Naive thymus-derived CD4-positive, alpha-beta T cell (primary cell): ENCODE measurements at regions not wholly inside any gene's neighbourhood (a gene's known extent, or its start where the extent isn't known, plus 50 kb on each side); places are given as distances from the start of the nearest gene placed in this dataset.

Experiments used
- ATAC-seq: fragments of 150-1000 bp; cut with Tn5 transposase; 2 replicates; pipeline ENCODE4 v1.10.0; 2021; ENCODE audit warnings: mild to moderate bottlenecking, moderate library complexity
- CTCF ChIA-PET: fragments of 350-600 bp; sonication (Branson Sonifier 250); formaldehyde crosslinking; loops from one replicate; lab custom pipeline; 2021; ENCODE audit warnings: antibody characterized with exemption; lab: Charles Lee
- POLR2A ChIA-PET: fragments of 350-600 bp; sonication (Branson Sonifier 250); formaldehyde crosslinking; loops from one replicate; lab custom pipeline; 2021; ENCODE audit warnings: antibody characterized with exemption, inconsistent platforms; lab: Charles Lee
- DNase-seq, 9 donors: peaks; one replicate each; pipeline versions ENCODE4 v3.0.0 to v3.0.0-alpha.2; 2020 to 2022; ENCODE audit warnings: mixed read lengths in 1 of 9
- H3K27ac ChIP-seq: one replicate; pipeline ENCODE4 v1.7.0; 2013; ENCODE audit warnings: mild to moderate bottlenecking, low read depth, low read length, moderate library complexity
- H3K27me3 ChIP-seq, 2 donors: one replicate each; pipeline ENCODE4 v1.7.0; 2013; ENCODE audit warnings: low read length in 2 of 2, mild to moderate bottlenecking in 2 of 2, moderate library complexity in 2 of 2; ENCODE audit not compliant: control insufficient read depth in 2 of 2, insufficient read depth in 2 of 2
- H3K36me3 ChIP-seq, 3 experiments: 1 replicate in 2 of 3; 2 replicates in 1 of 3; pipeline ENCODE4 v1.7.0; 2013; ENCODE audit warnings: low read length in 3 of 3, mild to moderate bottlenecking in 3 of 3, moderate library complexity in 1 of 3; ENCODE audit not compliant: insufficient read depth in 3 of 3, control insufficient read depth in 2 of 3
- H3K4me1 ChIP-seq, 2 donors: one replicate each; pipeline ENCODE4 v1.7.0; 2013; ENCODE audit warnings: low read length in 2 of 2, mild to moderate bottlenecking in 2 of 2, moderate library complexity in 1 of 2; ENCODE audit not compliant: control insufficient read depth in 2 of 2, insufficient read depth in 2 of 2
- H3K4me3 ChIP-seq: 2 replicates; pipeline ENCODE4 v1.7.0; 2013; ENCODE audit warnings: mild to moderate bottlenecking, low read length
- H3K9me3 ChIP-seq, 3 experiments: 1 replicate in 2 of 3; 2 replicates in 1 of 3; pipeline ENCODE4 v1.7.0; 2013; ENCODE audit warnings: low read length in 3 of 3; ENCODE audit not compliant: control insufficient read depth in 2 of 3
- H3K27ac Mint-ChIP-seq, 9 donors: one replicate each; pipeline ENCODE4 v1.8.0; 2020 to 2022; ENCODE audit warnings: mixed read lengths in 9 of 9, mild to moderate bottlenecking in 8 of 9, moderate library complexity in 5 of 9, inconsistent platforms in 2 of 9
- H3K27me3 Mint-ChIP-seq, 5 donors: one replicate each; pipeline ENCODE4 v1.8.0; 2021 to 2022; ENCODE audit warnings: mixed read lengths in 5 of 5, mild to moderate bottlenecking in 1 of 5
- H3K36me3 Mint-ChIP-seq, 5 donors: one replicate each; pipeline ENCODE4 v1.8.0; 2020 to 2022; ENCODE audit warnings: mixed read lengths in 5 of 5, mild to moderate bottlenecking in 3 of 5, inconsistent platforms in 1 of 5
- H3K4me1 Mint-ChIP-seq, 7 donors: one replicate each; pipeline ENCODE4 v1.8.0; 2020 to 2022; ENCODE audit warnings: mixed read lengths in 7 of 7, mild to moderate bottlenecking in 3 of 7, inconsistent platforms in 1 of 7
- H3K4me3 Mint-ChIP-seq, 10 donors: one replicate each; pipeline ENCODE4 v1.8.0; 2020 to 2022; ENCODE audit warnings: mild to moderate bottlenecking in 10 of 10, mixed read lengths in 10 of 10, moderate library complexity in 6 of 10, inconsistent platforms in 2 of 10
- H3K9me3 Mint-ChIP-seq, 11 donors: one replicate each; pipeline ENCODE4 v1.8.0; 2020 to 2022; ENCODE audit warnings: mixed read lengths in 11 of 11, mild to moderate bottlenecking in 4 of 11, inconsistent platforms in 1 of 11, moderate library complexity in 1 of 11
- intact Hi-C, 2 donors: fragments of 100-400 bp; cut with micrococcal nuclease; formaldehyde crosslinking; loops; one replicate each; pipeline ENCODE4 v1.15.1; 2023

DNA sequence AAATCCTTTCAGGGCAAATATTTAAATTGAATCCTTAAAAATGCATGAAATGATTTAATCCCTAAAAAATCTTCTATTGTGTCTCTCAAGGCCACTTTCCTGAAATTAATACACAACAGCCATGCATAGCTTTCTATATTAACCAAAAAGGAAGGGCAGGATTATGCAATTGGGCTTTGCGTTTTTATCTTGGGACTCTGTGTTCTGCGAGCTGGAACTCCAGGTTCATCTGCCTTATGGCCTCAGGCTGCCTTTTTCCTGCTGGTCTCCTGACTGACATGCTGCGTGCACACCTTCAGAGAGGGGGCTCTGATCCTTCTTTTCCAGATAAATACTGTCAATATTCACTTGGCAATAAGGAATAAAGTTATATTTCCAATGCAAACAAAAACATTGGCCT is 141.7 kb upstream of the GRIA4 start:
- H3K27ac Mint-ChIP-seq: no peak overlapping the region
- DNase-seq: no peak
- no peaks in the 10 kb centered on the region for H3K27me3 ChIP-seq
- H3K36me3 Mint-ChIP-seq: no peaks in the 10 kb centered on the region
- no peaks in the 10 kb centered on the region for H3K4me1 ChIP-seq
- ATAC-seq: no peak
- CTCF ChIA-PET: no interaction called here
- H3K4me1 Mint-ChIP-seq: no peaks in the 10 kb centered on the region
- peaks cover 0 to 1% (median 0%) of the 10 kb centered on the region in 11 donors for H3K9me3 Mint-ChIP-seq
- no peak overlapping the region for H3K27ac ChIP-seq
- no peaks in the 10 kb centered on the region for H3K36me3 ChIP-seq
- H3K9me3 ChIP-seq: no peaks in the 10 kb centered on the region
- peaks cover 0 to 14% (median 0%) of the 10 kb centered on the region in 5 donors for H3K27me3 Mint-ChIP-seq
- no peak overlapping the region for H3K4me3 Mint-ChIP-seq
- no peak overlapping the region for H3K4me3 ChIP-seq
- intact Hi-C loops: no loop called here
- POLR2A ChIA-PET: no interaction called here

DNA sequence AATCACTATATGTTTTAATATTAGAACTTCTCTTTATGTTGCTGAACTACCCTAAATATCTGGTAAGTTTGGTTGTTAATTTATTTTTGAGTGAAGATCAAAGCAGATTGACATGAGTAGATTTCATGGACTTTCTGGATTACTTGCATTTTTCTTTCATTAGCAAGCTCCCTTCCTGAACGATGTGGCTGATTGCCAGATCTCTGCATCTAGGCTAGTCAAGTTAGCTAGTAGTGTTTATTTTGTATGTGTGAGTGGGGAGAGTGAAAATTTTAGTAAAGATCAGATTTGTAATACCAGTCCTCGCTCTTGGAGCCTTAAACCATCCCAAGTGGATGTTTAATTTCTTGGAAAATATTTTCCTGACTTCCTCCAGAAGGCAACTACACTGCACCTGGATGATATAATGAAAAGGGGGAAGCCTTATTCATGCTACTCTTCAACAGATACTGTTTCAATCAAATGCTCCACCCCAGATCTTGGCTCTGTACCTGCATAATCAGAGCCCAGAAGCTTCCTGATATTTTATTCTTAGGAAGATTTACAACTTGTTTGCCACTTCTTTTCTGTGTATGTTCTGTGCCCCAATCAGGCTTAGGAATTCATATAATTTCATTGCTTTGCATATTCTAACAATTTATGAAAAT is 143.2 kb upstream of the GRIA4 start:
- Mint-ChIP-seq H3K27ac (no peak overlapping the region), H3K4me3 (no peak overlapping the region), H3K36me3 (no peaks in the 10 kb centered on the region), H3K4me1 (no peaks in the 10 kb centered on the region), H3K9me3 (peaks cover 0 to 2% (median 0%) of the 10 kb centered on the region in 11 donors), H3K27me3 (peaks cover 0 to 10% (median 0%) of the 10 kb centered on the region in 5 donors)
- POLR2A ChIA-PET: no interaction called here
- no peaks in the 10 kb centered on the region for H3K27me3 ChIP-seq
- H3K4me3 ChIP-seq: no peak overlapping the region
- H3K4me1 ChIP-seq: no peaks in the 10 kb centered on the region
- H3K9me3 ChIP-seq: no peaks in the 10 kb centered on the region
- CTCF ChIA-PET: no interaction called here
- DNase-seq: no peak
- no peak for ATAC-seq
- H3K36me3 ChIP-seq: no peaks in the 10 kb centered on the region
- H3K27ac ChIP-seq: no peak overlapping the region
- intact Hi-C loops: no loop called here

DNA sequence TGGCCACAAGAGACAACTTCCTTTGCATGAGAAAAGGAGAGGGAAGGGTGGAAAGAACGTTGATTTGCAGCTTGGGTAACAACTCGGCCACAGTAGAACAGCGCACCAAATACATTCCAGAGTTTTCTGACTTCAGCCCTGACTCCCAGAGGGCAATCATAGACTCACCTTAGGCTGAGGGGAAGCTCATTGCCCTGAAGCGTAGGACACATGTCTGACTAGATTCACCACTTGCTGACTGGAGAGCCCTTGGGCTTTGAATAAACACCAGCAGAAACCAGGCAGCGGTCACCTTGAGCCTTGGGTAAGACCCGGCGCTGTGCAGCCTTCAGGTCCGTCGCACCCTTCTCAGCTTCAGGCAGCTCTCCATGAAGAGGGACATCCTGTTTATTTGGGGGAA is 151.8 kb upstream of the GRIA4 start:
- H3K4me1 ChIP-seq: no peaks in the 10 kb centered on the region
- intact Hi-C loops: no loop called here
- Mint-ChIP-seq H3K4me1 (no peaks in the 10 kb centered on the region), H3K27me3 (peaks cover 0 to 19% (median 3%) of the 10 kb centered on the region in 5 donors), H3K27ac (no peak overlapping the region), H3K9me3 (peaks cover 0 to 20% (median 2%) of the 10 kb centered on the region in 11 donors), H3K4me3 (no peak overlapping the region), H3K36me3 (no peaks in the 10 kb centered on the region)
- ATAC-seq (no peak), DNase-seq (no peak)
- H3K27ac ChIP-seq: no peak overlapping the region
- H3K27me3 ChIP-seq: no peaks in the 10 kb centered on the region
- ChIA-PET CTCF (no interaction called here), POLR2A (no interaction called here)
- no peaks in the 10 kb centered on the region for H3K9me3 ChIP-seq
- no peaks in the 10 kb centered on the region for H3K36me3 ChIP-seq
- H3K4me3 ChIP-seq: no peak overlapping the region

DNA sequence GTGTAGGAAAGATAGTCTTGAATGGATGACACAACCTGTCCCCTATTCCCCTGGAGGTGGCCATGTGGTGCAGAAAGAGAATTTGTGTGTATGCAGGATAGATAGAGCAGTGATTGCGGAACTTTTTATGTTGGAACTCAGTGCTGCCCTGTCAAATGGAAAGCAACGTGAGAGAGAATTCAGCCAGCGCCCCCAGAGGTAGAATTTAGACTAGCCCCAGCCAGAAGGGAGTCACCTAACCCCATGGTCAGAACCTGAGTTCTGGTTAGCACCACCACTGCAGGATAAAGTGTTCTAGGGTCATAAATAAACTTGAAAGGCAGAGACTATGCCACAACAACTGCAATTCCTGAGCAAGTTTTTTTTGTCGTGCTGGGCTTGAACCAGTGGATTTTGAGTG is 152.9 kb upstream of the GRIA4 start:
- H3K27me3 Mint-ChIP-seq: peaks cover 0 to 19% (median 3%) of the 10 kb centered on the region in 5 donors
- Histone ChIP-seq H3K36me3 (no peaks in the 10 kb centered on the region), H3K4me3 (no peak overlapping the region), H3K4me1 (no peaks in the 10 kb centered on the region), H3K9me3 (no peaks in the 10 kb centered on the region), H3K27me3 (no peaks in the 10 kb centered on the region), H3K27ac (no peak overlapping the region)
- POLR2A ChIA-PET: no interaction called here
- H3K4me1 Mint-ChIP-seq: no peaks in the 10 kb centered on the region
- H3K36me3 Mint-ChIP-seq: no peaks in the 10 kb centered on the region
- ATAC-seq (no peak), DNase-seq (no peak)
- no peak overlapping the region for H3K4me3 Mint-ChIP-seq
- H3K9me3 Mint-ChIP-seq: peaks cover 0 to 20% (median 2%) of the 10 kb centered on the region in 11 donors
- CTCF ChIA-PET: no interaction called here
- H3K27ac Mint-ChIP-seq: no peak overlapping the region
- intact Hi-C loops: no loop called here

DNA sequence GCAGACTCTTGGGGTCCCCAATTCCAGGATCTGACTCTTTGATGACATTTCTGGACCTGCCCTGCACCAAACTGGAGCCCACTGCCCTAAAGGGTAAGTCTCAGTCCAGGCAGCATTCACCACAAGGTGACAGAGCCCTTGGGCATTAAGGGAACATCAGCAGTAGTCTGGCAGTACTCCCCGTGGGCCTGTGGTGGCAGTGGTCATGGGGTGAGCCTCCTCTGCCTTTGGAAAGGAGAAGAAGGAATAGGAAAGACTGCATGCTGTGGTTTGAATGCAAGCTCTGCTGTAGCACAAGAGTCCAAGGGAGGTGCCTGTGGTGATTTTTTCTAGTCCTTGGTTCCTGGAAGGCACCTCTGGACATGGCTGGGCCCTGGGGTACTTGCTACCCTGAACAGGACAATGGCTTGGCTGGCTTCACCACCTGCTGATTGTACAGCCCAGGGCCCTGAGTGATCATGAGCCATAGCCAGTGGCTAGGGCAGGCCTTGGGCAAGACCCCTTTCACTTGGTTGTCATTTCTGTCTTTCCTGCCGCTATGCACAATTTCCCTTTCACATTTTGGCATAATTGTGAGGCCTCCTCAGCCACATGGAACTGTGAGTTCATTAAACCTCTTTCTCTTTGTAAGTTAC is 160.7 kb upstream of the GRIA4 start:
- intact Hi-C loops: no loop called here
- Mint-ChIP-seq H3K36me3 (peaks cover 0 to 3% (median 0%) of the 10 kb centered on the region in 5 donors), H3K9me3 (peaks cover 0 to 15% (median 9%) of the 10 kb centered on the region in 11 donors), H3K4me1 (no peaks in the 10 kb centered on the region), H3K4me3 (no peak overlapping the region), H3K27me3 (peaks cover 0 to 4% (median 0%) of the 10 kb centered on the region in 5 donors), H3K27ac (no peak overlapping the region)
- DNase-seq: no peak
- no peaks in the 10 kb centered on the region for H3K4me1 ChIP-seq
- ChIA-PET CTCF (no interaction called here), POLR2A (no interaction called here)
- H3K27ac ChIP-seq: no peak overlapping the region
- peaks cover 0 to 4% of the 10 kb centered on the region in 2 donors for H3K27me3 ChIP-seq
- no peak for ATAC-seq
- no peaks in the 10 kb centered on the region for H3K36me3 ChIP-seq
- H3K9me3 ChIP-seq: peaks cover 0 to 2% (median 0%) of the 10 kb centered on the region in 3 experiments
- no peak overlapping the region for H3K4me3 ChIP-seq

DNA sequence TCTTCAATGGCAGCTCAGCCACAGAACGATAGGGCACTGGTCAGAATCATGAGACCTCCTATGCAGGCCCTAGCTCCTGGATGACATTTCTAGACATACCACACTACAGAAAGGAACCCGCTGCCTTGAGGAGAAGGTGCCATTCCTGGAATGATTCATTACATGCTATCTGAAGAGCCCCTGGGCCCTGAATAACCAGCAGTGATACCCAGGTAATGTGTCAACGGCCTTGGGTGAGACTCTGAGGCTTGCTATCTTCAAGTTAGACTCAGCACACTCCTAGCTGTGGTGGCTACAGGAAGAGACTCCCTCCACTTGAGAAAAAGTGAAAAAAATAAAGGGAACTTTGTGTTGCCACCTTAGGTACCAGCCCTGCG is 161.2 kb upstream of the GRIA4 start:
- peaks cover 0 to 4% of the 10 kb centered on the region in 2 donors for H3K27me3 ChIP-seq
- H3K27ac ChIP-seq: no peak overlapping the region
- peaks cover 0 to 20% (median 10%) of the 10 kb centered on the region in 11 donors for H3K9me3 Mint-ChIP-seq
- ATAC-seq (no peak), DNase-seq (no peak)
- H3K4me1 Mint-ChIP-seq: no peaks in the 10 kb centered on the region
- H3K4me1 ChIP-seq: no peaks in the 10 kb centered on the region
- ChIA-PET CTCF (no interaction called here), POLR2A (no interaction called here)
- peaks cover 0 to 3% (median 0%) of the 10 kb centered on the region in 5 donors for H3K36me3 Mint-ChIP-seq
- H3K27ac Mint-ChIP-seq: no peak overlapping the region
- peaks cover 0 to 4% (median 0%) of the 10 kb centered on the region in 5 donors for H3K27me3 Mint-ChIP-seq
- intact Hi-C loops: no loop called here
- no peak overlapping the region for H3K4me3 ChIP-seq
- H3K9me3 ChIP-seq: peaks cover 0 to 6% (median 0%) of the 10 kb centered on the region in 3 experiments
- no peaks in the 10 kb centered on the region for H3K36me3 ChIP-seq
- H3K4me3 Mint-ChIP-seq: no peak overlapping the region
